ENCODE measurements at regions not wholly inside any gene's neighbourhood (a gene's known extent, or its start where the extent isn't known, plus 50 kb on each side); places are given as distances from the start of the nearest gene placed in this dataset.

- DNase-seq: no peak
- in situ Hi-C loops (cut with HindIII; ENCODE audit: low pct_ligation_motif_present, low sequenced_read_pairs): no loop called here
Measured at GRCh38 chr16:73605309-73605708, 557.4 kb upstream of the ZFHX3 start.

GRCh38 chr16:73601911-73602310, 554.0 kb upstream of the ZFHX3 start:
- TF ChIP-seq CTCF (IDR thresholded peaks at IDR 0.05; ENCODE audit: low read depth, low read length, missing control alignments): no peak
- in situ Hi-C loops (cut with HindIII; ENCODE audit: low pct_ligation_motif_present, low sequenced_read_pairs): no loop called here
- Histone ChIP-seq H3K4me3 (ENCODE audit: low read depth, low read length) (no peak overlapping the region), H3K36me3 (replicated peaks) (no peaks in the 10 kb centered on the region), H3K27ac (no peak overlapping the region), H3K27me3 (replicated peaks) (no peaks in the 10 kb centered on the region)
- DNase-seq: no peak

More at GRCh38 chr16:73605309-73605708, 557.4 kb upstream of the ZFHX3 start:
- no peaks in the 10 kb centered on the region for H3K27me3 ChIP-seq (replicated peaks)
- no peak for TF ChIP-seq CTCF (IDR thresholded peaks at IDR 0.05; ENCODE audit: low read depth, low read length, missing control alignments)
- no peak overlapping the region for H3K4me3 ChIP-seq (ENCODE audit: low read depth, low read length)
- no peak overlapping the region for H3K27ac ChIP-seq
- no peaks in the 10 kb centered on the region for H3K36me3 ChIP-seq (replicated peaks)

GRCh38 chr16:73599870-73600269, 551.9 kb upstream of the ZFHX3 start:
- no peaks in the 10 kb centered on the region for H3K36me3 ChIP-seq (replicated peaks)
- H3K27me3 ChIP-seq (replicated peaks): no peaks in the 10 kb centered on the region
- in situ Hi-C loops (cut with HindIII; ENCODE audit: low pct_ligation_motif_present, low sequenced_read_pairs): no loop called here
- no peak for DNase-seq
- H3K27ac ChIP-seq: no peak overlapping the region
- TF ChIP-seq CTCF (IDR thresholded peaks at IDR 0.05; ENCODE audit: low read depth, low read length, missing control alignments): no peak
- no peak overlapping the region for H3K4me3 ChIP-seq (ENCODE audit: low read depth, low read length)

- TF ChIP-seq CTCF (IDR thresholded peaks at IDR 0.05; ENCODE audit: low read depth, low read length, missing control alignments): no peak
- no peak for DNase-seq
- in situ Hi-C loops (cut with HindIII; ENCODE audit: low pct_ligation_motif_present, low sequenced_read_pairs): no loop called here
Measured at GRCh38 chr16:73599351-73599750, 551.4 kb upstream of the ZFHX3 start.

GRCh38 chr16:73584157-73584556, 536.2 kb upstream of the ZFHX3 start:
- H3K27ac ChIP-seq: no peak overlapping the region
- no peak for TF ChIP-seq CTCF (IDR thresholded peaks at IDR 0.05; ENCODE audit: low read depth, low read length, missing control alignments)
- no peaks in the 10 kb centered on the region for H3K36me3 ChIP-seq (replicated peaks)
- DNase-seq: no peak
- H3K4me3 ChIP-seq (ENCODE audit: low read depth, low read length): no peak overlapping the region
- in situ Hi-C loops (cut with HindIII; ENCODE audit: low pct_ligation_motif_present, low sequenced_read_pairs): no loop called here
- H3K27me3 ChIP-seq (replicated peaks): no peaks in the 10 kb centered on the region

More at GRCh38 chr16:73599351-73599750, 551.4 kb upstream of the ZFHX3 start:
- Histone ChIP-seq H3K36me3 (replicated peaks) (no peaks in the 10 kb centered on the region), H3K27me3 (replicated peaks) (no peaks in the 10 kb centered on the region), H3K27ac (no peak overlapping the region), H3K4me3 (ENCODE audit: low read depth, low read length) (no peak overlapping the region)

- in situ Hi-C loops (cut with HindIII; ENCODE audit: low pct_ligation_motif_present, low sequenced_read_pairs): no loop called here
Measured at GRCh38 chr16:73572135-73572828, 524.4 kb upstream of the ZFHX3 start.

More at GRCh38 chr16:73572135-73572828, 524.4 kb upstream of the ZFHX3 start:
- Histone ChIP-seq H3K4me3 (ENCODE audit: low read depth, low read length) (no peak overlapping the region), H3K36me3 (replicated peaks) (no peaks in the 10 kb centered on the region), H3K27me3 (replicated peaks) (no peaks in the 10 kb centered on the region), H3K27ac (no peak overlapping the region)
- DNase-seq: peak; percentile 4
- no peak for TF ChIP-seq CTCF (IDR thresholded peaks at IDR 0.05; ENCODE audit: low read depth, low read length, missing control alignments)
